ENCODE measurements at regions not wholly inside any gene's neighbourhood (a gene's known extent, or its start where the extent isn't known, plus 50 kb on each side); places are given as distances from the start of the nearest gene placed in this dataset.

DNA sequence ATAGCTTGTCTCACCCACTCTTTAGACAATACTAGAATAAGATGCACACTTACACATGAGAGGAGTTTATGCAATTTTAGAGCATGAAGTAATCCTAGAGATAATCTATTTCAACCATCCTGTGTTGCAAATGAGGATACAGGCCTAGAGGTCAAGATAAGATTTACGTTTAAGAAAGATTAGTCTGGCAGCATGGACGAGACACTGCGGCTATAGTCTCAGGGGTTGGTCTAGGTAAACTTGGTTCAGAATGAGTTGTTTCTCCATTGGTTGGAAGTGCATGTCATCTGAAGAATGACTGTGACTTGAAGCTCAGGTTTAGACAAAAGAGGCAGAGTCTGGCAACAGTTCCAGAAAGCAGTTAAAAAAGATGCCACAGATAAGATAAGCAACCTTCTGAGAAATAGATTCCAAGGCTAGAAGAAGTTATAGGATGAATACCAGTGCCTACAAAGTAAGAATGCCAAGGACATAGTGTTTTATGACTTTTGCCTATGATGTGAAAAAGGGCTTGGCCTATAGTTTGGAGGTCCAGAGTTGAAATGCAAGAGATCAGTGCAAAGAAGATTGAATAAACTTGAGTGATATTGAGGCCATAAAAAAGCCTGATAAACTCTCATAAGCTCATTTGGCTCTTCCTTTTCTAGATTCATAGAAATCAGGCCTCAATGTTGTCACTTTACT lies 631.0 kb downstream of the SQOR start:
- CTCF ChIA-PET: no interaction called here

DNA sequence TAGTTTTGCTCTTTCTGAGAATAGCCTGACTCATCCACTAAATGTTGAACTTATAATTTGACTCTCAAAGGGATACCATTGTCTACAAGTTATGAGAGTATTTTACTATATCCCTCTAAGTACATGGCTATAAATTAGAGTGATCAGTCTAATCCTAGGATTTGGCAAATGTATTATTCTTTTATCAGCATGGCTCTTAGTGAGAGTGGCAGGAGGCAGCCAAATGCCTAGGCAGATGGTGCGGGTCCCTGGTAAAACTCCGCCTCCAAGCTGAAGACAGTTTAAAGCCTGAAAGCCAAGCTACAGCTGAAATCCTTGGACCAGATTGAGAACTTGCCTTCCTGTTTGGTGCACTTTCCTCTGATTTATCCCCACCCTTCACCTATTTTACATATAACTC lies 631.8 kb downstream of the SQOR start:
- Mint-ChIP-seq H3K36me3 (no peaks in the 10 kb centered on the region), H3K4me3 (no peak overlapping the region), H3K27me3 (ENCODE audit: low read depth) (no peaks in the 10 kb centered on the region), H3K4me1 (no peaks in the 10 kb centered on the region), H3K27ac (no peak overlapping the region), H3K9me3 (peaks cover 8% of the 10 kb centered on the region)
- ATAC-seq: no peak
- CTCF ChIA-PET: no interaction called here
- TF ChIP-seq, protein P1, sequence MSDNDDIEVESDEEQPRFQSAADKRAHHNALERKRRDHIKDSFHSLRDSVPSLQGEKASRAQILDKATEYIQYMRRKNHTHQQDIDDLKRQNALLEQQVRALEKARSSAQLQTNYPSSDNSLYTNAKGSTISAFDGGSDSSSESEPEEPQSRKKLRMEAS (CRISPR knock-in tag; IDR thresholded peaks at IDR 0.05): no peak
- TF ChIP-seq, protein P2, sequence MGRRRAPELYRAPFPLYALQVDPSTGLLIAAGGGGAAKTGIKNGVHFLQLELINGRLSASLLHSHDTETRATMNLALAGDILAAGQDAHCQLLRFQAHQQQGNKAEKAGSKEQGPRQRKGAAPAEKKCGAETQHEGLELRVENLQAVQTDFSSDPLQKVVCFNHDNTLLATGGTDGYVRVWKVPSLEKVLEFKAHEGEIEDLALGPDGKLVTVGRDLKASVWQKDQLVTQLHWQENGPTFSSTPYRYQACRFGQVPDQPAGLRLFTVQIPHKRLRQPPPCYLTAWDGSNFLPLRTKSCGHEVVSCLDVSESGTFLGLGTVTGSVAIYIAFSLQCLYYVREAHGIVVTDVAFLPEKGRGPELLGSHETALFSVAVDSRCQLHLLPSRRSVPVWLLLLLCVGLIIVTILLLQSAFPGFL (CRISPR knock-in tag; IDR thresholded peaks at IDR 0.05; ENCODE audit: borderline replicate concordance): no peak
- no peak for TF ChIP-seq CBFB (CRISPR knock-in tag; IDR thresholded peaks at IDR 0.05; ENCODE audit: low read depth)
- TF ChIP-seq NFYB (CRISPR knock-in tag; conservative IDR thresholded peaks at IDR 0.05; ENCODE audit: low read depth): no peak
- TF ChIP-seq, protein P3, sequence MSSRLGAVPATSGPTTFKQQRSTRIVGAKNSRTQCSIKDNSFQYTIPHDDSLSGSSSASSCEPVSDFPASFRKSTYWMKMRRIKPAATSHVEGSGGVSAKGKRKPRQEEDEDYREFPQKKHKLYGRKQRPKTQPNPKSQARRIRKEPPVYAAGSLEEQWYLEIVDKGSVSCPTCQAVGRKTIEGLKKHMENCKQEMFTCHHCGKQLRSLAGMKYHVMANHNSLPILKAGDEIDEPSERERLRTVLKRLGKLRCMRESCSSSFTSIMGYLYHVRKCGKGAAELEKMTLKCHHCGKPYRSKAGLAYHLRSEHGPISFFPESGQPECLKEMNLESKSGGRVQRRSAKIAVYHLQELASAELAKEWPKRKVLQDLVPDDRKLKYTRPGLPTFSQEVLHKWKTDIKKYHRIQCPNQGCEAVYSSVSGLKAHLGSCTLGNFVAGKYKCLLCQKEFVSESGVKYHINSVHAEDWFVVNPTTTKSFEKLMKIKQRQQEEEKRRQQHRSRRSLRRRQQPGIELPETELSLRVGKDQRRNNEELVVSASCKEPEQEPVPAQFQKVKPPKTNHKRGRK (CRISPR knock-in tag; IDR thresholded peaks at IDR 0.05; ENCODE audit: borderline replicate concordance): no peak
- no peak for TF ChIP-seq ELF4 (CRISPR knock-in tag; IDR thresholded peaks at IDR 0.05; ENCODE audit: low read depth)
- TF ChIP-seq, protein P4, sequence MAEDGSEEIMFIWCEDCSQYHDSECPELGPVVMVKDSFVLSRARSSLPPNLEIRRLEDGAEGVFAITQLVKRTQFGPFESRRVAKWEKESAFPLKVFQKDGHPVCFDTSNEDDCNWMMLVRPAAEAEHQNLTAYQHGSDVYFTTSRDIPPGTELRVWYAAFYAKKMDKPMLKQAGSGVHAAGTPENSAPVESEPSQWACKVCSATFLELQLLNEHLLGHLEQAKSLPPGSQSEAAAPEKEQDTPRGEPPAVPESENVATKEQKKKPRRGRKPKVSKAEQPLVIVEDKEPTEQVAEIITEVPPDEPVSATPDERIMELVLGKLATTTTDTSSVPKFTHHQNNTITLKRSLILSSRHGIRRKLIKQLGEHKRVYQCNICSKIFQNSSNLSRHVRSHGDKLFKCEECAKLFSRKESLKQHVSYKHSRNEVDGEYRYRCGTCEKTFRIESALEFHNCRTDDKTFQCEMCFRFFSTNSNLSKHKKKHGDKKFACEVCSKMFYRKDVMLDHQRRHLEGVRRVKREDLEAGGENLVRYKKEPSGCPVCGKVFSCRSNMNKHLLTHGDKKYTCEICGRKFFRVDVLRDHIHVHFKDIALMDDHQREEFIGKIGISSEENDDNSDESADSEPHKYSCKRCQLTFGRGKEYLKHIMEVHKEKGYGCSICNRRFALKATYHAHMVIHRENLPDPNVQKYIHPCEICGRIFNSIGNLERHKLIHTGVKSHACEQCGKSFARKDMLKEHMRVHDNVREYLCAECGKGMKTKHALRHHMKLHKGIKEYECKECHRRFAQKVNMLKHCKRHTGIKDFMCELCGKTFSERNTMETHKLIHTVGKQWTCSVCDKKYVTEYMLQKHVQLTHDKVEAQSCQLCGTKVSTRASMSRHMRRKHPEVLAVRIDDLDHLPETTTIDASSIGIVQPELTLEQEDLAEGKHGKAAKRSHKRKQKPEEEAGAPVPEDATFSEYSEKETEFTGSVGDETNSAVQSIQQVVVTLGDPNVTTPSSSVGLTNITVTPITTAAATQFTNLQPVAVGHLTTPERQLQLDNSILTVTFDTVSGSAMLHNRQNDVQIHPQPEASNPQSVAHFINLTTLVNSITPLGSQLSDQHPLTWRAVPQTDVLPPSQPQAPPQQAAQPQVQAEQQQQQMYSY (CRISPR knock-in tag; IDR thresholded peaks at IDR 0.05): no peak
- TF ChIP-seq TEAD1 (CRISPR knock-in tag; IDR thresholded peaks at IDR 0.05): no peak
- TF ChIP-seq NR3C1 (CRISPR knock-in tag; conservative IDR thresholded peaks at IDR 0.05; ENCODE audit: low read depth): no peak
- TF ChIP-seq IRF2 (CRISPR knock-in tag; IDR thresholded peaks at IDR 0.05; ENCODE audit: borderline replicate concordance, low read depth): no peak
- TF ChIP-seq ETV6 (CRISPR knock-in tag; IDR thresholded peaks at IDR 0.05): no peak
- DNase-seq (ENCODE audit: low spot score): no peak
- POLR2A ChIA-PET: no interaction called here

More for the DNA sequence above, 631.0 kb downstream of the SQOR start:
- POLR2A ChIA-PET: no interaction called here
- DNase-seq (ENCODE audit: low spot score): no peak
- no peak overlapping the region for H3K4me3 Mint-ChIP-seq
- no peaks in the 10 kb centered on the region for H3K36me3 Mint-ChIP-seq
- TF ChIP-seq, protein P5, sequence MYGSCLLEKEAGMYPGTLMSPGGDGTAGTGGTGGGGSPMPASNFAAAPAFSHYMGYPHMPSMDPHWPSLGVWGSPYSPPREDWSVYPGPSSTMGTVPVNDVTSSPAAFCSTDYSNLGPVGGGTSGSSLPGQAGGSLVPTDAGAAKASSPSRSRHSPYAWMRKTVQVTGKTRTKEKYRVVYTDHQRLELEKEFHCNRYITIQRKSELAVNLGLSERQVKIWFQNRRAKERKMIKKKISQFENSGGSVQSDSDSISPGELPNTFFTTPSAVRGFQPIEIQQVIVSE (CRISPR knock-in tag; IDR thresholded peaks at IDR 0.05; ENCODE audit: borderline replicate concordance): no peak
- TF ChIP-seq FOXJ3 (CRISPR knock-in tag; IDR thresholded peaks at IDR 0.05; ENCODE audit: borderline replicate concordance) (no peak), ZNF396 (CRISPR knock-in tag; IDR thresholded peaks at IDR 0.05; ENCODE audit: borderline replicate concordance) (no peak), MXD4 (CRISPR knock-in tag; IDR thresholded peaks at IDR 0.05; ENCODE audit: borderline replicate concordance) (no peak), NR3C1 (CRISPR knock-in tag; conservative IDR thresholded peaks at IDR 0.05; ENCODE audit: low read depth) (no peak), RELA (CRISPR knock-in tag; IDR thresholded peaks at IDR 0.05; ENCODE audit: borderline replicate concordance) (no peak)
- TF ChIP-seq, protein P6, sequence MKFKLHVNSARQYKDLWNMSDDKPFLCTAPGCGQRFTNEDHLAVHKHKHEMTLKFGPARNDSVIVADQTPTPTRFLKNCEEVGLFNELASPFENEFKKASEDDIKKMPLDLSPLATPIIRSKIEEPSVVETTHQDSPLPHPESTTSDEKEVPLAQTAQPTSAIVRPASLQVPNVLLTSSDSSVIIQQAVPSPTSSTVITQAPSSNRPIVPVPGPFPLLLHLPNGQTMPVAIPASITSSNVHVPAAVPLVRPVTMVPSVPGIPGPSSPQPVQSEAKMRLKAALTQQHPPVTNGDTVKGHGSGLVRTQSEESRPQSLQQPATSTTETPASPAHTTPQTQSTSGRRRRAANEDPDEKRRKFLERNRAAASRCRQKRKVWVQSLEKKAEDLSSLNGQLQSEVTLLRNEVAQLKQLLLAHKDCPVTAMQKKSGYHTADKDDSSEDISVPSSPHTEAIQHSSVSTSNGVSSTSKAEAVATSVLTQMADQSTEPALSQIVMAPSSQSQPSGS (CRISPR knock-in tag; IDR thresholded peaks at IDR 0.05; ENCODE audit: borderline replicate concordance, low read depth): no peak
- no peak overlapping the region for H3K27ac Mint-ChIP-seq
- H3K4me1 Mint-ChIP-seq: no peaks in the 10 kb centered on the region
- peaks cover 9% of the 10 kb centered on the region for H3K9me3 Mint-ChIP-seq
- ATAC-seq: no peak
- no peaks in the 10 kb centered on the region for H3K27me3 Mint-ChIP-seq (ENCODE audit: low read depth)

Measured in WTC11 (cell line).